ENCODE measurements at regions not wholly inside any gene's neighbourhood (a gene's known extent, or its start where the extent isn't known, plus 50 kb on each side); places are given as distances from the start of the nearest gene placed in this dataset.

DNA sequence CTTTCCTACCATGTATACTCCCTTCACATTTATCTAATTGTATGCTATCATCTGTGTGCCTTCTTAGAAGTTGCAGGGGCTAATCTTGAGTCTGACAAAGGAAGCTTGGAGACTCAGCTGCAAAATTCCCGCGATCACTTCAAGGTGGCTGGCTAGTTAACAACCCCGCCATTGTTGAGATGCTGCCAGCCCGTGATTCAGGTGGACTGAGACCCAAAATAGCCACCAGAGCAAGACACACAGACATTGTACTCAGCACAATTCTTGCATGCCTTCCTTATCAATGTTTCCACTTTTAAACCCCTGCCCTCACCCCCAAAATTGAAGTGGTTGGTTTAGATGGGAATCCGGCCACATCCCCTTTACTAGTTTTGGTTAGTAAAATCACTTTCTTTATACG, 225.8 kb upstream of the ZNF717 start (continued):
- TF ChIP-seq, protein P1, sequence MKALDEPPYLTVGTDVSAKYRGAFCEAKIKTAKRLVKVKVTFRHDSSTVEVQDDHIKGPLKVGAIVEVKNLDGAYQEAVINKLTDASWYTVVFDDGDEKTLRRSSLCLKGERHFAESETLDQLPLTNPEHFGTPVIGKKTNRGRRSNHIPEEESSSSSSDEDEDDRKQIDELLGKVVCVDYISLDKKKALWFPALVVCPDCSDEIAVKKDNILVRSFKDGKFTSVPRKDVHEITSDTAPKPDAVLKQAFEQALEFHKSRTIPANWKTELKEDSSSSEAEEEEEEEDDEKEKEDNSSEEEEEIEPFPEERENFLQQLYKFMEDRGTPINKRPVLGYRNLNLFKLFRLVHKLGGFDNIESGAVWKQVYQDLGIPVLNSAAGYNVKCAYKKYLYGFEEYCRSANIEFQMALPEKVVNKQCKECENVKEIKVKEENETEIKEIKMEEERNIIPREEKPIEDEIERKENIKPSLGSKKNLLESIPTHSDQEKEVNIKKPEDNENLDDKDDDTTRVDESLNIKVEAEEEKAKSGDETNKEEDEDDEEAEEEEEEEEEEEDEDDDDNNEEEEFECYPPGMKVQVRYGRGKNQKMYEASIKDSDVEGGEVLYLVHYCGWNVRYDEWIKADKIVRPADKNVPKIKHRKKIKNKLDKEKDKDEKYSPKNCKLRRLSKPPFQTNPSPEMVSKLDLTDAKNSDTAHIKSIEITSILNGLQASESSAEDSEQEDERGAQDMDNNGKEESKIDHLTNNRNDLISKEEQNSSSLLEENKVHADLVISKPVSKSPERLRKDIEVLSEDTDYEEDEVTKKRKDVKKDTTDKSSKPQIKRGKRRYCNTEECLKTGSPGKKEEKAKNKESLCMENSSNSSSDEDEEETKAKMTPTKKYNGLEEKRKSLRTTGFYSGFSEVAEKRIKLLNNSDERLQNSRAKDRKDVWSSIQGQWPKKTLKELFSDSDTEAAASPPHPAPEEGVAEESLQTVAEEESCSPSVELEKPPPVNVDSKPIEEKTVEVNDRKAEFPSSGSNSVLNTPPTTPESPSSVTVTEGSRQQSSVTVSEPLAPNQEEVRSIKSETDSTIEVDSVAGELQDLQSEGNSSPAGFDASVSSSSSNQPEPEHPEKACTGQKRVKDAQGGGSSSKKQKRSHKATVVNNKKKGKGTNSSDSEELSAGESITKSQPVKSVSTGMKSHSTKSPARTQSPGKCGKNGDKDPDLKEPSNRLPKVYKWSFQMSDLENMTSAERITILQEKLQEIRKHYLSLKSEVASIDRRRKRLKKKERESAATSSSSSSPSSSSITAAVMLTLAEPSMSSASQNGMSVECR (CRISPR knock-in tag; IDR thresholded peaks at IDR 0.05), result no peak
- TF ChIP-seq KLF10 (CRISPR knock-in tag; IDR thresholded peaks at IDR 0.05) (no peak), ZNF695 (CRISPR knock-in tag; IDR thresholded peaks at IDR 0.05) (no peak), CCNT2 (IDR thresholded peaks at IDR 0.05; ENCODE audit: borderline replicate concordance, extremely low read depth, insufficient read length, low read depth, low read length) (no peak)

DNA sequence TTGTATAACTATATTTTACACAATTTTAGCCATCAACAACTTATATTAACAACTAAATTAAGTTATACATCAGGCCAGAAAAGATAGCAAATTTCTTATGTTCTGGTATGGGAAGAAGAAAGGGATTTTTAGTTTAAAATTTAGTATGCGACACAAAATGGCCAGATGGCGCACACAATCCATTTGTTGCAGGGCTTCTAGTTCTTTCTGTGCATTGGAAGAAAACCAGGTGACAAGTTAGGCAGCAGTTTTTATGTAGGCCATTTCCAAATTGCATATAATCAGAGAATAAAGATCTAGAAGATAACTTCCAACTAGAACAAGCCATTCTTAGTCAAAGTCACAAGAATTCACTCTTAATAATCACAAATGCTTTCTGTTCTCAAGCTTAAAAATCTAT, 230.1 kb upstream of the ZNF717 start:
- no peaks in the 10 kb centered on the region for H4K20me1 ChIP-seq (replicated peaks; ENCODE audit: control insufficient read depth, insufficient read depth, low read length)
- no peaks in the 10 kb centered on the region for H3K4me1 ChIP-seq (replicated peaks in 1 of 2; ENCODE audit: control insufficient read depth in 2 of 2, insufficient read depth in 2 of 2, low read length in 2 of 2)
- no peaks in the 10 kb centered on the region for H3K27me3 ChIP-seq (ENCODE audit: control insufficient read depth in 2 of 2, insufficient read depth in 2 of 2, low read length in 2 of 2)
- no peak for DNase-seq (ENCODE audit: extremely low read depth in 1 of 4, low spot score in 3 of 4)
- H3K9ac ChIP-seq (ENCODE audit: insufficient read depth in 1 of 2, low read depth in 2 of 2, low read length in 2 of 2), result no peak overlapping the region
- H2AFZ ChIP-seq (ENCODE audit: low read depth, low read length), result no peak overlapping the region
- intact Hi-C loops (cut with micrococcal nuclease) (no loop called here), in situ Hi-C loops (cut with MboI) (no loop called here)
- no TSS peak for BruUV-seq (replicated peaks)
- H3K9me1 ChIP-seq (ENCODE audit: control insufficient read depth, insufficient read depth, low read length), result no peaks in the 10 kb centered on the region
- no peak for FAIRE-seq
- no peak overlapping the region for H3K4me3 ChIP-seq
- CTCF ChIA-PET (ENCODE audit: low intra/inter-chr PET ratio), result no interaction called here
- 6% methylated on average over 2 of the region's 2 CpGs for WGBS (ENCODE audit: insufficient coverage, low coverage, missing lambda C conversion rate)
- H3K4me2 ChIP-seq (ENCODE audit: insufficient read depth, low read length), result no peak overlapping the region
- ATAC-seq, result no peak
- H3K27ac ChIP-seq (ENCODE audit: extremely low read depth, low read depth, low read length), result no peak overlapping the region
- no peaks in the 10 kb centered on the region for H3K79me2 ChIP-seq (ENCODE audit: control insufficient read depth, insufficient read depth, low read length)
- H3K9me3 ChIP-seq (replicated peaks; ENCODE audit: control insufficient read depth, insufficient read depth, low read depth, low read length), result no peaks in the 10 kb centered on the region
- no peaks in the 10 kb centered on the region for H3K36me3 ChIP-seq (ENCODE audit: control insufficient read depth, insufficient read depth, low read length)
- POLR2A ChIA-PET, result no interaction called here
- TF ChIP-seq HDAC2 (IDR thresholded peaks at IDR 0.05) (no peak), TAL1 (IDR thresholded peaks at IDR 0.05) (no peak), JUNB (CRISPR knock-in tag; conservative IDR thresholded peaks at IDR 0.05) (no peak), PCBP2 (IDR thresholded peaks at IDR 0.05; ENCODE audit: low read depth, low read length, poor library complexity, severe bottlenecking) (no peak), ZNF77 (CRISPR knock-in tag; IDR thresholded peaks at IDR 0.05) (no peak), ARID1B (IDR thresholded peaks at IDR 0.05) (no peak), ZNF764 (CRISPR knock-in tag; IDR thresholded peaks at IDR 0.05; ENCODE audit: low read depth) (no peak), COPS2 (conservative IDR thresholded peaks at IDR 0.05) (no peak), TEAD4 (IDR thresholded peaks at IDR 0.05; ENCODE audit: low read length) (no peak), TEAD4 (CRISPR knock-in tag; IDR thresholded peaks at IDR 0.05; ENCODE audit: borderline replicate concordance) (no peak), BDP1 (IDR thresholded peaks at IDR 0.05; ENCODE audit: insufficient read depth, insufficient read length) (no peak)
- TF ChIP-seq, protein P2, sequence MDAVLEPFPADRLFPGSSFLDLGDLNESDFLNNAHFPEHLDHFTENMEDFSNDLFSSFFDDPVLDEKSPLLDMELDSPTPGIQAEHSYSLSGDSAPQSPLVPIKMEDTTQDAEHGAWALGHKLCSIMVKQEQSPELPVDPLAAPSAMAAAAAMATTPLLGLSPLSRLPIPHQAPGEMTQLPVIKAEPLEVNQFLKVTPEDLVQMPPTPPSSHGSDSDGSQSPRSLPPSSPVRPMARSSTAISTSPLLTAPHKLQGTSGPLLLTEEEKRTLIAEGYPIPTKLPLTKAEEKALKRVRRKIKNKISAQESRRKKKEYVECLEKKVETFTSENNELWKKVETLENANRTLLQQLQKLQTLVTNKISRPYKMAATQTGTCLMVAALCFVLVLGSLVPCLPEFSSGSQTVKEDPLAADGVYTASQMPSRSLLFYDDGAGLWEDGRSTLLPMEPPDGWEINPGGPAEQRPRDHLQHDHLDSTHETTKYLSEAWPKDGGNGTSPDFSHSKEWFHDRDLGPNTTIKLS (IDR thresholded peaks at IDR 0.05; ENCODE audit: borderline replicate concordance, low read depth), result no peak

Data from K562 (cell line).